ENCODE measurements at regions not wholly inside any gene's neighbourhood (a gene's known extent, or its start where the extent isn't known, plus 50 kb on each side); places are given as distances from the start of the nearest gene placed in this dataset.

DNA sequence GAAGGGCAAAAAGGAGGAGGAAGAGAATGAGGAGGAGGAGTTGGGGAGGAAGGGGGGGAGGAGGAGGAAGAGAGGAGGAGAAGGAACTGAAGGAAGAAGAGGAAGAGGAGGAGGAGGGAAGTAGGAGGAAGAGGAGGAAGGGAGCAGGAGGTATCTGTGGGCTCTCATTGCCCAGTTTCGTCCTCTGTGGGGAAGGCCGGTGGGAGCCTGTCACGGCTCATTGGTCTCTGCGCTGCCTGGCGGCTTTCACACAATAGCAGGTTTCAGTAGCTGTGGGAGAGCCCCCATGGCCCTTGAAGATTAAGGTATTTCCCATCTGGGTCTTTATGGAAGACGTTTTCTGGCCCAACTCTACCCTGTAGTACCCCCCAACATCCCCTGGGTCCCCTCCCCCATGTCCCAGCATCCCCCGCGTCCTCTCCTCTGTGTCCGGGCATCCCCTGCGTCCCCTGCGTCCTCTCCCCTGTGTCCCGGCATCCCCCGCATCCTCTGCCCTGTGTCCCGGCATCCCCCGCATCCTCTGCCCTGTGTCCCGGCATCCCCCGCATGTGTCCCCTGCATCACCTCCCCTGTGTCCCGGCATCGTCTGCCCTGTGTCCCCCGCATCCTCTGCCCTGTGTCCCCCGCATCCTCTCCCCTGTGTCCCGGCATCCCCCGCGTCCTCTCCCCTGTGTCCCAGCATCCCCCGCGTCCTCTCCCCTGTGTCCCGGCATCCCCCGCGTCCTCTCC lies 278.2 kb upstream of the SFSWAP start:
- POLR2A ChIA-PET (ENCODE audit: low non-redundant PET), result no interaction called here
- CTCF ChIA-PET, result no interaction called here
- BruUV-seq (replicated peaks), result no TSS peak

DNA sequence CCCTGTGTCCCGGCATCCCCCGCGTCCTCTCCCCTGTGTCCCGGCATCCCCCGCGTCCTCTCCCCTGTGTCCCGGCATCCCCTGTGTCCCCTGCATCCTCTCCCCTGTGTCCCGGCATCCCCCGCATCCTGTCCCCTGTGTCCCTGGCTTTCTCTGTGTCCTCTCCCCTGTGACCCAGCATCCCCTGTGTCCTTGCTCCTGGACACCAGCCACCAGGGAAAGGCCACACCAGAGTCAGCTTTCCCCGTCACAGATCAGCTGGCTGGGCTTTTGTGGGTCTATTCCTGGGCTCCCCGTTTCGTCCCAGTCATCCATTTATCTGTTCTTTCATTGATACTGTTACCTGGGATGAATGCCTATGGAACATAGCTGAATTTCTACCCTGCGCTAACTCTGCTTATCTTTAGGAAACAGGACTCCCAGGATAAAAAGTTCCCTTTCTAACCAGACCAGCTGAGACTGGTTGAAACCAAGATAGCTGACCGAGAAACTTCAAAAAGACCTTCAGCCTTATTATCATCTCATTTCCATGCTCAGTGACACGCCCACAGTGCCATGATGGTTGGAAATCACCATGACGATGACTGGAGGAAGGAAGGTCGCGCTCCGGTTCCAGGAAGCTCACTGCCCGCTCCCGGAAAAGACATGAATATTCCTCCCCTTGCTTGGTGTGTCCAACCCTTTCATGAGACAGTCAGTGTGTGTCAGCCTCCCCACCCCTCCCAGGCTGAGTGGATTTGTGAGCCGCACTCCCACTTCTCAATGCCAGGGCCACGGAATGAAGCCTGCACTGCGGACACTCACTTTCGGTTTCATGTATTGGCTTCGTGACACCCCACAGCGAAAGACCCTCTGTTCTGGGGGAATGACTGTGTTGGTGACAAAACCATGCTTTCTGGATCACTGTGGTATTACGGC lies 276.4 kb upstream of the SFSWAP start:
- POLR2A ChIA-PET (ENCODE audit: low non-redundant PET), result no interaction called here

More for the DNA sequence above, 278.2 kb upstream of the SFSWAP start:
- no peaks in the 10 kb centered on the region for H3K36me3 ChIP-seq (ENCODE audit: insufficient read depth, low read length, poor library complexity, severe bottlenecking)
- no peaks in the 10 kb centered on the region for H3K4me1 ChIP-seq (ENCODE audit: insufficient read depth, low read length, poor library complexity, severe bottlenecking)
- TF ChIP-seq, protein P1, sequence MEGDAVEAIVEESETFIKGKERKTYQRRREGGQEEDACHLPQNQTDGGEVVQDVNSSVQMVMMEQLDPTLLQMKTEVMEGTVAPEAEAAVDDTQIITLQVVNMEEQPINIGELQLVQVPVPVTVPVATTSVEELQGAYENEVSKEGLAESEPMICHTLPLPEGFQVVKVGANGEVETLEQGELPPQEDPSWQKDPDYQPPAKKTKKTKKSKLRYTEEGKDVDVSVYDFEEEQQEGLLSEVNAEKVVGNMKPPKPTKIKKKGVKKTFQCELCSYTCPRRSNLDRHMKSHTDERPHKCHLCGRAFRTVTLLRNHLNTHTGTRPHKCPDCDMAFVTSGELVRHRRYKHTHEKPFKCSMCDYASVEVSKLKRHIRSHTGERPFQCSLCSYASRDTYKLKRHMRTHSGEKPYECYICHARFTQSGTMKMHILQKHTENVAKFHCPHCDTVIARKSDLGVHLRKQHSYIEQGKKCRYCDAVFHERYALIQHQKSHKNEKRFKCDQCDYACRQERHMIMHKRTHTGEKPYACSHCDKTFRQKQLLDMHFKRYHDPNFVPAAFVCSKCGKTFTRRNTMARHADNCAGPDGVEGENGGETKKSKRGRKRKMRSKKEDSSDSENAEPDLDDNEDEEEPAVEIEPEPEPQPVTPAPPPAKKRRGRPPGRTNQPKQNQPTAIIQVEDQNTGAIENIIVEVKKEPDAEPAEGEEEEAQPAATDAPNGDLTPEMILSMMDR (conservative IDR thresholded peaks at IDR 0.05; ENCODE audit: low read depth, low read length), result no peak
- peak; percentile 55 for TF ChIP-seq EZH2 (IDR thresholded peaks at IDR 0.05; ENCODE audit: borderline replicate concordance, low read depth, low read length, poor library complexity, severe bottlenecking)
- H3K9me3 ChIP-seq (ENCODE audit: low read depth, low read length, poor library complexity, severe bottlenecking), result no peaks in the 10 kb centered on the region
- H3K27me3 ChIP-seq (replicated peaks; ENCODE audit: insufficient read depth, low read depth, low read length, poor library complexity), result peaks cover 54% of the 10 kb centered on the region
- no peak overlapping the region for H3K27ac ChIP-seq (ENCODE audit: low read depth, low read length, poor library complexity, severe bottlenecking)
- no peak for DNase-seq (ENCODE audit: low spot score)
- no peak overlapping the region for H3K4me3 ChIP-seq (ENCODE audit: low read depth, low read length, poor library complexity, severe bottlenecking)
- intact Hi-C loops (cut with micrococcal nuclease; ENCODE audit: unreplicated experiment), result no loop called here

DNA sequence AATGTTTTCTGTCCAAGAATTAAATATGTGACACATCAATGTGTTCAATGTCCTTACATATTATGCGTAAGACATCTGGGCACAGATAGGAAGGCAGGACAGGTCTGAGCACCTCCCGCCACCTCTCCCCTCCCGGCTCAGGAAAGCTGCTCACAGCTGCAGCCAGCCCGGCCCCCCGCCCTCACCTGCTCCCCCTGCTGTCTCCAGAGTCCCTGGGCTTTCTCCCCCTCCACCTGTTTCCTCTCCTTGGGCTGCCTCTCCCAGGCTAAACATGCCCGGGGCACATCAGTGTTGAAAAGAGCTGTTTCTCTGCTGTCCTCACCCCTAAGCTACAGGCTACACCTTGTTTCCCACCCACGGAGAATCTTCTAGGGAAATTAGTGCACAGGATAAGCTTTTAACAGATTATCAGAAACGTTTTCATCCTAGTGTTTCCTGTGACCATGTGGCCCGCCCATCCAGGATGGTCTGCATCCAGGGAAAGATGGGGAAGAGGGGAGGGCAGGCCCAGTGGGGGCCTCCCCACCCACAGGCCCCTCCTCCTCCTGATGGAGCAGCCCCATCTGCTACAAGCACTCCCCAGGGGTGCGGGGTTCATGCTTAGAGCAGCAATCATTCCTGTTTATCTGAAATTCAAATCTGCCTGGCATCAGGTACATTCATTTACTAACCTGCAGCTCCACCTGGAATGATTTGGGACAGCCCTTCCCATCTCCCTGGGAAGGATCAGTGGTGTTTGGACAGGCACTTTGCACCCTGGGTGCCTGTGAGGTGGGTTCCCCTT lies 273.8 kb upstream of the SFSWAP start:
- no peak for TF ChIP-seq EZH2 (IDR thresholded peaks at IDR 0.05; ENCODE audit: borderline replicate concordance, low read depth, low read length, poor library complexity, severe bottlenecking)
- TF ChIP-seq, protein P1 (conservative IDR thresholded peaks at IDR 0.05; ENCODE audit: low read depth, low read length), result no peak
- no peak for DNase-seq (ENCODE audit: low spot score)
- BruUV-seq (replicated peaks), result no TSS peak
- CTCF ChIA-PET, result no interaction called here
- Histone ChIP-seq H3K36me3 (ENCODE audit: insufficient read depth, low read length, poor library complexity, severe bottlenecking) (no peaks in the 10 kb centered on the region), H3K4me3 (ENCODE audit: low read depth, low read length, poor library complexity, severe bottlenecking) (no peak overlapping the region), H3K27me3 (replicated peaks; ENCODE audit: insufficient read depth, low read depth, low read length, poor library complexity) (peaks cover 30% of the 10 kb centered on the region), H3K4me1 (ENCODE audit: insufficient read depth, low read length, poor library complexity, severe bottlenecking) (no peaks in the 10 kb centered on the region), H3K27ac (ENCODE audit: low read depth, low read length, poor library complexity, severe bottlenecking) (no peak overlapping the region), H3K9me3 (ENCODE audit: low read depth, low read length, poor library complexity, severe bottlenecking) (no peaks in the 10 kb centered on the region)
- POLR2A ChIA-PET (ENCODE audit: low non-redundant PET), result no interaction called here
- intact Hi-C loops (cut with micrococcal nuclease; ENCODE audit: unreplicated experiment), result no loop called here

More for the DNA sequence above, 276.4 kb upstream of the SFSWAP start:
- no TSS peak for BruUV-seq (replicated peaks)
- Histone ChIP-seq H3K9me3 (ENCODE audit: low read depth, low read length, poor library complexity, severe bottlenecking) (no peaks in the 10 kb centered on the region), H3K27ac (ENCODE audit: low read depth, low read length, poor library complexity, severe bottlenecking) (no peak overlapping the region), H3K36me3 (ENCODE audit: insufficient read depth, low read length, poor library complexity, severe bottlenecking) (no peaks in the 10 kb centered on the region), H3K4me3 (ENCODE audit: low read depth, low read length, poor library complexity, severe bottlenecking) (no peak overlapping the region), H3K27me3 (replicated peaks; ENCODE audit: insufficient read depth, low read depth, low read length, poor library complexity) (peaks cover 47% of the 10 kb centered on the region), H3K4me1 (ENCODE audit: insufficient read depth, low read length, poor library complexity, severe bottlenecking) (no peaks in the 10 kb centered on the region)
- no peak for TF ChIP-seq EZH2 (IDR thresholded peaks at IDR 0.05; ENCODE audit: borderline replicate concordance, low read depth, low read length, poor library complexity, severe bottlenecking)
- TF ChIP-seq, protein P1 (conservative IDR thresholded peaks at IDR 0.05; ENCODE audit: low read depth, low read length), result no peak
- CTCF ChIA-PET, result no interaction called here
- intact Hi-C loops (cut with micrococcal nuclease; ENCODE audit: unreplicated experiment), result no loop called here
- no peak for DNase-seq (ENCODE audit: low spot score)
